Tibial nerve (tissue), 3 donors: ENCODE measurements at regions not wholly inside any gene's neighbourhood (a gene's known extent, or its start where the extent isn't known, plus 50 kb on each side); places are given as distances from the start of the nearest gene placed in this dataset.

Experiments
- CTCF ChIP-seq, 5 experiments: fragments of 200-600 bp in 3 of 5; fragments of 450-650 bp in 2 of 5; sonication (generic) in 3 of 5; IDR thresholded peaks; one replicate each; pipeline ENCODE4 v1.5.1; 2016 to 2019; ENCODE audit warnings: antibody characterized with exemption in 5 of 5, mild to moderate bottlenecking in 3 of 5, moderate library complexity in 2 of 5
- POLR2A ChIP-seq, 2 donors: fragments of 450-650 bp; IDR thresholded peaks; one replicate each; pipeline ENCODE4 v1.6.1; 2017; ENCODE audit warnings: antibody characterized with exemption in 2 of 2, mild to moderate bottlenecking in 2 of 2, moderate library complexity in 2 of 2

GRCh38 chr12:90829044-90829443 is 125.9 kb downstream of the CCER1 start:
- no peak for TF ChIP-seq CTCF (IDR thresholded peaks at IDR 0.05)
- TF ChIP-seq POLR2A (IDR thresholded peaks at IDR 0.05) = no peak
